Omental fat pad (tissue), 3 donors: ENCODE measurements at regions not wholly inside any gene's neighbourhood (a gene's known extent, or its start where the extent isn't known, plus 50 kb on each side); places are given as distances from the start of the nearest gene placed in this dataset. TPM values are rescaled to one million over a fixed set of nuclear protein-coding genes. Genes with fewer than 3 reads are reported as not detected.
A peak's percentile ranks its signal among the peaks of the same experiment; 100 is the strongest.

Experiments used
- ATAC-seq: fragments of 150-250 bp; one replicate; pipeline ENCODE4 v1.9.1; 2016; ENCODE audit warnings: mild to moderate bottlenecking, moderate library complexity; ENCODE audit not compliant: low FRiP score
- DNase-seq: peaks from one replicate; pipeline ENCODE4 v3.0.0-alpha.2; 2019; ENCODE audit warnings: low spot score
- CTCF ChIP-seq, 3 donors: fragments of 450-650 bp; IDR thresholded peaks; one replicate each; pipeline ENCODE4 v1.5.1; 2016 to 2017; ENCODE audit warnings: antibody characterized with exemption in 3 of 3, mild to moderate bottlenecking in 3 of 3, moderate library complexity in 2 of 3
- small RNA-seq: library from RNA; depleted of rRNA; stranded (forward); fragments of <200 nt; gene quantifications from one replicate; pipeline ENCODE3, GENCODE V24; 2016

GRCh38 chr1:184805667-184806295 is 51.1 kb upstream of the EDEM3 start:
- DNase-seq (peak; percentile 97), ATAC-seq (peak; percentile 79)
- TF ChIP-seq CTCF (IDR thresholded peaks at IDR 0.05) = peak in 2 of 3 donors; percentile 70 to 82

Small RNA genes in the stretch of these regions (small RNA-seq; reads per million reads assigned to genes)
- gene RNU7-13P = not detected
